HepG2 (cell line): ENCODE measurements at regions not wholly inside any gene's neighbourhood (a gene's known extent, or its start where the extent isn't known, plus 50 kb on each side); places are given as distances from the start of the nearest gene placed in this dataset.

Experiments used
- ATAC-seq: fragments of 200-7000 bp; cut with Tn5 transposase; 3 replicates; pipeline ENCODE4 v1.9.1; 2020; ENCODE audit warnings: mild to moderate bottlenecking, moderate library complexity
- BruUV-seq: library from RNA; stranded (reverse); fragments of 400-500 nt; replicated peaks from 2 replicates; lab custom pipeline; 2021; lab: Mats Ljungman, UMichigan
- CTCF ChIA-PET: fragments of 300-600 bp; formaldehyde crosslinking; extraction: SDS; loops from one replicate; lab custom pipeline; 2021; ENCODE audit warnings: low total read pairs, inconsistent platforms, low intra/inter-chr PET ratio; lab: Yijun Ruan, JAX
- POLR2A ChIA-PET: fragments of 350-600 bp; sonication (Branson Sonifier 250); formaldehyde crosslinking; loops from one replicate; lab custom pipeline; 2020; ENCODE audit warnings: antibody characterized with exemption, inconsistent platforms; lab: Yijun Ruan, JAX
- DNase-seq: peaks from one replicate; pipeline ENCODE4 v3.0.0-alpha.2; 2015; ENCODE audit warnings: low spot score
- FAIRE-seq: peaks from 3 replicates; lab custom pipeline; 2011; peaks lifted over from hg19 to GRCh38; lab: Jason Lieb, UNC
- H2AFZ ChIP-seq: one replicate; pipeline ENCODE4 v1.6.1; 2011; ENCODE audit warnings: low read length, inconsistent platforms
- H3K27ac ChIP-seq: fragments of 300-600 bp; 3 replicates; pipeline ENCODE4 v1.8.0; 2011; ENCODE audit warnings: mixed run types, mild to moderate bottlenecking, mixed read lengths, low read length, inconsistent platforms; ENCODE audit not compliant: insufficient read depth; ENCODE audit errors: extremely low read length
- H3K27me3 ChIP-seq, 2 experiments: fragments of 200-600 bp in 1 of 2; 2 replicates in 1 of 2; 3 replicates in 1 of 2; pipeline versions ENCODE4 v1.6.0 to v1.8.0; 2011; ENCODE audit warnings: low read length in 2 of 2, mild to moderate bottlenecking in 2 of 2, moderate library complexity in 2 of 2, inconsistent platforms in 1 of 2; ENCODE audit not compliant: insufficient read depth in 2 of 2, control insufficient read depth in 1 of 2
- H3K36me3 ChIP-seq, 2 experiments: fragments of 200-600 bp in 1 of 2; replicated peaks in 1 of 2; 2 replicates in 1 of 2; 3 replicates in 1 of 2; pipeline versions ENCODE4 v1.5.1 to v1.8.0; 2011; ENCODE audit warnings: low read length in 2 of 2, inconsistent platforms in 1 of 2; ENCODE audit not compliant: insufficient read depth in 2 of 2, control insufficient read depth in 1 of 2
- H3K4me1 ChIP-seq: 2 replicates; pipeline ENCODE4 v1.5.1; 2012; ENCODE audit warnings: low read length, inconsistent platforms; ENCODE audit not compliant: insufficient read depth
- H3K4me2 ChIP-seq: 2 replicates; pipeline ENCODE4 v1.6.0; 2011; ENCODE audit warnings: low read depth, low read length, inconsistent platforms
- H3K4me3 ChIP-seq, 3 experiments: fragments of 200-600 bp in 1 of 3; sonication (generic), shearing (Covaris generic) in 1 of 3; replicated peaks in 1 of 3; 2 replicates each; pipeline ENCODE4 v1.5.1; 2011 to 2016; ENCODE audit warnings: low read length in 3 of 3, inconsistent platforms in 2 of 3, low read depth in 2 of 3, mild to moderate bottlenecking in 2 of 3, control low read depth in 1 of 3, mixed read lengths in 1 of 3; ENCODE audit not compliant: insufficient read depth in 1 of 3
- H3K79me2 ChIP-seq: one replicate; pipeline ENCODE4 v1.6.1; 2011; ENCODE audit warnings: low read length, inconsistent platforms; ENCODE audit not compliant: insufficient read depth
- H3K9ac ChIP-seq: 2 replicates; pipeline ENCODE4 v1.6.0; 2011; ENCODE audit warnings: mild to moderate bottlenecking, low read depth, low read length, inconsistent platforms; ENCODE audit not compliant: insufficient read depth
- H3K9me3 ChIP-seq: 2 replicates; pipeline ENCODE4 v1.5.1; 2012; ENCODE audit warnings: mild to moderate bottlenecking, low read length
- H4K20me1 ChIP-seq: 2 replicates; pipeline ENCODE4 v1.6.0; 2011; ENCODE audit warnings: inconsistent platforms, mild to moderate bottlenecking, low read length, moderate library complexity; ENCODE audit not compliant: insufficient read depth
- ARHGAP35 ChIP-seq: sonication (generic); formaldehyde crosslinking; IDR thresholded peaks from 2 replicates; pipeline ENCODE4 v1.9.0; 2022; ENCODE audit warnings: mild to moderate bottlenecking, inconsistent platforms, moderate library complexity, missing genetic modification reagents, borderline replicate concordance
- KMT2B ChIP-seq: IDR thresholded peaks from 2 replicates; pipeline ENCODE4 v1.6.1; 2016; ENCODE audit warnings: missing genetic modification reagents, missing compliant biosample characterization
- MNT ChIP-seq: fragments of 450-650 bp; IDR thresholded peaks from 2 replicates; pipeline ENCODE4 v1.6.1; 2016
- ONECUT2 ChIP-seq: sonication (generic); formaldehyde crosslinking; IDR thresholded peaks from 2 replicates; pipeline ENCODE4 v1.4.0; 2020; ENCODE audit warnings: missing genetic modification reagents
- SIN3A ChIP-seq: IDR thresholded peaks from 2 replicates; pipeline ENCODE4 v1.6.1; 2011; ENCODE audit warnings: low read depth, mild to moderate bottlenecking, control low read depth, low read length, borderline replicate concordance
- ZBTB8A ChIP-seq: sonication (generic); formaldehyde crosslinking; IDR thresholded peaks from 2 replicates; pipeline ENCODE4 v1.4.0; 2020; ENCODE audit warnings: mild to moderate bottlenecking, low read depth, missing genetic modification reagents, borderline replicate concordance
- ZC3H13 ChIP-seq: sonication (generic); formaldehyde crosslinking; IDR thresholded peaks from 2 replicates; pipeline ENCODE4 v1.8.1; 2023; ENCODE audit warnings: mild to moderate bottlenecking, missing genetic modification reagents, moderate library complexity
- ZFP41 ChIP-seq: sonication (generic); formaldehyde crosslinking; IDR thresholded peaks from 2 replicates; pipeline ENCODE4 v1.4.0; 2020; ENCODE audit warnings: mild to moderate bottlenecking, missing genetic modification reagents, borderline replicate concordance
- ZNF160 ChIP-seq: sonication (generic); formaldehyde crosslinking; IDR thresholded peaks from 2 replicates; pipeline ENCODE4 v1.8.0; 2022; ENCODE audit warnings: mild to moderate bottlenecking, inconsistent platforms, missing genetic modification reagents
- ZNF30 ChIP-seq: sonication (generic); formaldehyde crosslinking; IDR thresholded peaks from 2 replicates; pipeline ENCODE4 v1.5.0; 2020; ENCODE audit warnings: mild to moderate bottlenecking, missing genetic modification reagents
- ZNF34 ChIP-seq: sonication (generic); formaldehyde crosslinking; IDR thresholded peaks from 2 replicates; pipeline ENCODE4 v1.4.0; 2020; ENCODE audit warnings: mild to moderate bottlenecking, missing genetic modification reagents, borderline replicate concordance
- ZNF503 ChIP-seq: sonication (generic); formaldehyde crosslinking; IDR thresholded peaks from 2 replicates; pipeline ENCODE4 v1.4.0; 2020; ENCODE audit warnings: missing genetic modification reagents
- ZNF552 ChIP-seq: sonication (generic); formaldehyde crosslinking; IDR thresholded peaks from 2 replicates; pipeline ENCODE4 v1.9.0; 2022; ENCODE audit warnings: missing genetic modification reagents, mild to moderate bottlenecking, borderline replicate concordance
- ZNF709 ChIP-seq: sonication (generic); formaldehyde crosslinking; IDR thresholded peaks from 2 replicates; pipeline ENCODE4 v1.5.0; 2020; ENCODE audit warnings: mild to moderate bottlenecking, missing genetic modification reagents
- ZNF879 ChIP-seq: sonication (generic); formaldehyde crosslinking; IDR thresholded peaks from 2 replicates; pipeline ENCODE4 v1.8.1; 2023; ENCODE audit warnings: missing genetic modification reagents
- WGBS: methylation state at CpG from one replicate; pipeline ENCODE4 v1.1.6; 2017; ENCODE audit warnings: low lambda C conversion rate; 5-methylcytosine and 5-hydroxymethylcytosine counted together
- in situ Hi-C: cut with HindIII; loops from 2 replicates; pipeline ENCODE4 v1.10.0; 2017; ENCODE audit warnings: low pct_unique_long_range_greater_than_20kb; ENCODE audit not compliant: extremely low pct_ligation_motif_present
- intact Hi-C: fragments of 100-400 bp; cut with micrococcal nuclease; formaldehyde crosslinking; loops from one replicate; pipeline ENCODE4 v1.10.0; 2022; ENCODE audit not compliant: unreplicated experiment

- Histone ChIP-seq H3K79me2 (no peaks in the 10 kb centered on the region), H3K27me3 (no peaks in the 10 kb centered on the region; a peak in 1 of 5 replicates), H3K4me2 (no peak overlapping the region), H3K36me3 (no peaks in the 10 kb centered on the region), H4K20me1 (no peaks in the 10 kb centered on the region), H3K9me3 (peaks cover 4% of the 10 kb centered on the region; the same call in 1 of the 2 replicates), H3K4me3 (no peak overlapping the region), H3K9ac (no peak overlapping the region), H3K27ac (no peak overlapping the region), H2AFZ (no peak overlapping the region), H3K4me1 (no peaks in the 10 kb centered on the region)
- DNase-seq (no peak), FAIRE-seq (no peak), ATAC-seq (no peak)
- intact Hi-C loops, result no loop called here
- WGBS, result 4% methylated on average over 8 of the region's 8 CpGs
- CTCF ChIA-PET, result no interaction called here
- TF ChIP-seq MNT (no peak), ZNF30 (CRISPR knock-in tag) (no peak), ZNF709 (CRISPR knock-in tag) (no peak), ONECUT2 (CRISPR knock-in tag) (no peak), ZNF879 (CRISPR knock-in tag) (no peak), ZBTB8A (no peak), ARHGAP35 (CRISPR knock-in tag) (no peak), KMT2B (no peak), ZFP41 (CRISPR knock-in tag) (no peak), ZNF503 (CRISPR knock-in tag) (no peak), ZNF160 (CRISPR knock-in tag) (no peak), ZNF552 (CRISPR knock-in tag) (no peak), ZNF34 (CRISPR knock-in tag) (no peak), SIN3A (no peak), ZC3H13 (no peak)
- in situ Hi-C loops, result no loop called here
- no TSS peak for BruUV-seq
- POLR2A ChIA-PET, result no interaction called here
Observed at GRCh38 chr4:189597341-189597740, 343.3 kb upstream of the FRG1 start.
